GM12892 (cell line): ENCODE measurements at regions not wholly inside any gene's neighbourhood (a gene's known extent, or its start where the extent isn't known, plus 50 kb on each side); places are given as distances from the start of the nearest gene placed in this dataset.

Experiments
- POLR2A ChIP-seq: IDR thresholded peaks from 2 replicates; pipeline ENCODE4 v1.6.1; 2011; ENCODE audit warnings: low read depth, low read length, control low read depth
- POLR2AphosphoS5 ChIP-seq: IDR thresholded peaks from 2 replicates; pipeline ENCODE4 v1.6.1; 2011; ENCODE audit warnings: low read depth, low read length, control low read depth

- no peak for TF ChIP-seq POLR2A
- TF ChIP-seq POLR2AphosphoS5 = no peak
Measured at GRCh38 chr10:109475711-109476421, 447.4 kb downstream of the XPNPEP1 start.
